CD14-positive monocyte (primary cell): ENCODE measurements at regions not wholly inside any gene's neighbourhood (a gene's known extent, or its start where the extent isn't known, plus 50 kb on each side); places are given as distances from the start of the nearest gene placed in this dataset.

ENCODE experiments used
- DNase-seq, 3 donors: peaks; one replicate each; pipeline ENCODE4 v3.0.0-alpha.2; 2011 to 2022
- H2AFZ ChIP-seq: 2 replicates; pipeline ENCODE4 v1.6.0; 2012; ENCODE audit warnings: mild to moderate bottlenecking, low read depth, low read length, inconsistent platforms; ENCODE audit not compliant: insufficient read depth, poor library complexity, severe bottlenecking
- H3K27ac ChIP-seq, 2 donors: 1 replicate in 1 of 2; 2 replicates in 1 of 2; pipeline ENCODE4 v1.5.1; 2012 to 2013; ENCODE audit warnings: low read length in 2 of 2, control low read depth in 1 of 2, inconsistent platforms in 1 of 2, low read depth in 1 of 2, mild to moderate bottlenecking in 1 of 2
- H3K27me3 ChIP-seq, 2 donors: one replicate each; pipeline versions ENCODE4 v1.6.0 to v1.6.1; 2011 to 2013; ENCODE audit warnings: low read length in 2 of 2; ENCODE audit not compliant: control insufficient read depth in 2 of 2, insufficient read depth in 2 of 2
- H3K36me3 ChIP-seq, 2 donors: replicated peaks in 1 of 2; 1 replicate in 1 of 2; 2 replicates in 1 of 2; pipeline versions ENCODE4 v1.5.1 to v1.6.1; 2012 to 2013; ENCODE audit warnings: low read length in 2 of 2, control low read depth in 1 of 2, inconsistent platforms in 1 of 2, mild to moderate bottlenecking in 1 of 2; ENCODE audit not compliant: insufficient read depth in 2 of 2, control insufficient read depth in 1 of 2
- H3K4me1 ChIP-seq, 2 donors: 1 replicate in 1 of 2; 2 replicates in 1 of 2; pipeline versions ENCODE4 v1.5.1 to v1.6.1; 2012 to 2013; ENCODE audit warnings: low read length in 2 of 2, control low read depth in 1 of 2, inconsistent platforms in 1 of 2, mild to moderate bottlenecking in 1 of 2, moderate library complexity in 1 of 2; ENCODE audit not compliant: insufficient read depth in 2 of 2, control insufficient read depth in 1 of 2
- H3K4me2 ChIP-seq: replicated peaks from 2 replicates; pipeline ENCODE3; 2012; ENCODE audit warnings: low read length, moderate library complexity, mild to moderate bottlenecking; ENCODE audit not compliant: poor library complexity, severe bottlenecking; ENCODE audit errors: extremely low read depth
- H3K4me3 ChIP-seq, 3 experiments: fragments of 200-600 bp in 1 of 3; sonication (generic) in 1 of 3; replicated peaks in 1 of 3; 1 replicate in 2 of 3; 2 replicates in 1 of 3; pipeline ENCODE4 v1.5.1; 2011 to 2013; ENCODE audit warnings: low read length in 3 of 3, mild to moderate bottlenecking in 3 of 3, control low read depth in 2 of 3, low read depth in 2 of 3, inconsistent platforms in 1 of 3, moderate library complexity in 1 of 3
- H3K79me2 ChIP-seq: 2 replicates; pipeline ENCODE4 v1.6.0; 2012; ENCODE audit warnings: mild to moderate bottlenecking, control low read depth, inconsistent platforms, low read length, moderate library complexity; ENCODE audit not compliant: insufficient read depth
- H3K9ac ChIP-seq: 2 replicates; pipeline ENCODE4 v1.6.0; 2017; ENCODE audit warnings: low read length, mild to moderate bottlenecking; ENCODE audit not compliant: insufficient read depth, poor library complexity, severe bottlenecking
- H3K9me3 ChIP-seq, 2 donors: replicated peaks in 1 of 2; 1 replicate in 1 of 2; 2 replicates in 1 of 2; pipeline versions ENCODE4 v1.5.1 to v1.6.1; 2012 to 2013; ENCODE audit warnings: low read length in 2 of 2, control low read depth in 1 of 2; ENCODE audit not compliant: control insufficient read depth in 1 of 2, insufficient read depth in 1 of 2
- H4K20me1 ChIP-seq: 2 replicates; pipeline ENCODE4 v1.6.0; 2012; ENCODE audit warnings: mild to moderate bottlenecking, low read length, control low read depth, moderate library complexity; ENCODE audit not compliant: insufficient read depth
- H3K27ac Mint-ChIP-seq, 7 donors: one replicate each; pipeline ENCODE4 v1.8.0; 2020; ENCODE audit warnings: mild to moderate bottlenecking in 7 of 7, mixed read lengths in 7 of 7, moderate library complexity in 6 of 7, inconsistent platforms in 2 of 7
- H3K27me3 Mint-ChIP-seq, 3 donors: one replicate each; pipeline ENCODE4 v1.8.0; 2021 to 2022; ENCODE audit warnings: low read depth in 3 of 3, mild to moderate bottlenecking in 3 of 3, mixed read lengths in 3 of 3, moderate library complexity in 3 of 3, inconsistent platforms in 1 of 3
- H3K36me3 Mint-ChIP-seq, 2 donors: one replicate each; pipeline ENCODE4 v1.8.0; 2020; ENCODE audit warnings: mixed read lengths in 2 of 2, inconsistent platforms in 1 of 2, mild to moderate bottlenecking in 1 of 2
- H3K4me1 Mint-ChIP-seq: one replicate; pipeline ENCODE4 v1.8.0; 2020; ENCODE audit warnings: mild to moderate bottlenecking, mixed read lengths
- H3K4me3 Mint-ChIP-seq, 2 donors: one replicate each; pipeline ENCODE4 v1.8.0; 2020; ENCODE audit warnings: mild to moderate bottlenecking in 2 of 2, mixed read lengths in 2 of 2, moderate library complexity in 1 of 2
- H3K9me3 Mint-ChIP-seq, 7 donors: one replicate each; pipeline ENCODE4 v1.8.0; 2020 to 2022; ENCODE audit warnings: mixed read lengths in 7 of 7, mild to moderate bottlenecking in 6 of 7, moderate library complexity in 6 of 7, inconsistent platforms in 2 of 7
- CTCF ChIP-seq: fragments of 200-600 bp; IDR thresholded peaks from one replicate; pipeline ENCODE4 v1.8.0; 2022; ENCODE audit warnings: antibody characterized with exemption, mild to moderate bottlenecking
- WGBS: methylation state at CpG from one replicate; pipeline ENCODE4 v1.1.5; 2013; ENCODE audit warnings: missing lambda C conversion rate; ENCODE audit not compliant: insufficient coverage; 5-methylcytosine and 5-hydroxymethylcytosine counted together
- intact Hi-C, 2 donors: fragments of 100-400 bp; cut with micrococcal nuclease; formaldehyde crosslinking; loops; one replicate each; pipeline versions ENCODE4 v1.15.0 to v1.15.1; 2023

DNA sequence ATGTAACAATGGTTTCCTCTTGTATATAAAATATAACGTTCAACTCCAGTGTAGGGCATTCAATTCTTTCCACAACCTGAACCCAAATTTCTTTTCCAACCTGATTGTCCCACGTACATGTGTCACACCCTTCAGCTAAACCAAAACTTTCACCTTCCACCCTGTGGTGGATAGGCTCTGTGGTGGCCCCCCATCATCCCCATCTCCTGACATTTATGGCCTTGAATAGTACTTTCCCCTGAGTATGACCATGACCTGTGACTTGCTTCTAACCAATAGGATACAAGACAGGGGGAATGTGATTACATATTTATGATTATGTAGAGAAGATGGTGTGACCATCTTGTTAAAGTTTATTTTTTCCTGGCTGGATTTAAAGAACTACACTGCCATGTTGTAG, 377.0 kb downstream of the PTPRC start:
- Histone ChIP-seq H3K9me3 (no peaks in the 10 kb centered on the region), H3K27me3 (no peaks in the 10 kb centered on the region), H3K27ac (no peak overlapping the region), H4K20me1 (no peaks in the 10 kb centered on the region), H2AFZ (no peak overlapping the region), H3K9ac (no peak overlapping the region), H3K79me2 (no peaks in the 10 kb centered on the region), H3K4me1 (no peaks in the 10 kb centered on the region), H3K36me3 (no peaks in the 10 kb centered on the region), H3K4me2 (no peak overlapping the region), H3K4me3 (no peak overlapping the region)
- Mint-ChIP-seq H3K4me1 (peaks cover 2% of the 10 kb centered on the region), H3K36me3 (no peaks in the 10 kb centered on the region), H3K27ac (no peak overlapping the region), H3K9me3 (peaks cover 0 to 3% (median 0%) of the 10 kb centered on the region in 7 donors), H3K27me3 (peaks cover 0 to 2% (median 0%) of the 10 kb centered on the region in 3 donors), H3K4me3 (no peak overlapping the region)
- 100% methylated on average over 2 of the region's 2 CpGs for WGBS
- DNase-seq: no peak
- no peak for TF ChIP-seq CTCF
- intact Hi-C loops: no loop called here

DNA sequence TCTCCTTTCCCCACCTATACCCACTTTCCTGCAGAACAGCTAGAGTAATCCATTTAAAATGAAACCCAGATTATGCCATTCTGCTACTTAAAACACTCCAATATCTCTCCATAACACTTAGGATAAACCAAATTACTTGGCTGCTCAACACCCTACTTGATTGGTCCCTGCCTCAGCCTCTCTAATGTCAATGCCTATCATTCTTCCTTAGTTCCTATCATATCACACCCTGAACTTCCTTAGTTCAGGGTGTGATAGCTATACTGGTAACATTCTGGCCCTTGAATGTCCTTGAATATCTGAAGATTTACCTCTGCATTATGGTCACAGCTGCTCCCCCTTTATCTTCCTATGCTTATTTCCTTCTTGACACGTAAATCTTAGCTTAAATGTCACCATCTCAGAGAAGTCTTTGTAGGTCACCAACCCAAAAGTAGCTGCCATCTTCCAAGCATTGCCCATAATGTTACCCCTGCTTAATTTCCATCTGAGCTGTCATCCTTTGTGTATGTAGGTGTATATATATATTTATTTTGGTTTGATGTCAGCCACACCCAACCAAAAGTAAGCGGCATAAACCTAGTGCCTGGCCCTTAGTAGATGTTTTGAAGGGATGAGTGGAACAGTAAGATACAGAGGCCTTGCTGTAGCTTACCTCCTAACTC, 379.8 kb downstream of the PTPRC start:
- no peak overlapping the region for H3K27ac Mint-ChIP-seq

More for the DNA sequence above, 379.8 kb downstream of the PTPRC start:
- Histone ChIP-seq H3K4me1 (no peaks in the 10 kb centered on the region), H3K4me3 (no peak overlapping the region), H2AFZ (no peak overlapping the region), H3K36me3 (no peaks in the 10 kb centered on the region), H3K27ac (no peak overlapping the region), H4K20me1 (no peaks in the 10 kb centered on the region), H3K4me2 (no peak overlapping the region), H3K9me3 (no peaks in the 10 kb centered on the region), H3K9ac (no peak overlapping the region), H3K79me2 (no peaks in the 10 kb centered on the region), H3K27me3 (no peaks in the 10 kb centered on the region)
- Mint-ChIP-seq H3K4me1 (peaks cover 3% of the 10 kb centered on the region), H3K9me3 (peaks cover 0 to 3% (median 0%) of the 10 kb centered on the region in 7 donors), H3K4me3 (no peak overlapping the region), H3K27me3 (peaks cover 0 to 2% (median 0%) of the 10 kb centered on the region in 3 donors), H3K36me3 (no peaks in the 10 kb centered on the region)
- intact Hi-C loops: no loop called here
- no peak for TF ChIP-seq CTCF
- no CpG with 5 or more reads among the region's 2 CpGs for WGBS
- DNase-seq: no peak
